Peyer's patch (tissue), 4 donors: ENCODE measurements at regions not wholly inside any gene's neighbourhood (a gene's known extent, or its start where the extent isn't known, plus 50 kb on each side); places are given as distances from the start of the nearest gene placed in this dataset.

ENCODE experiments used
- POLR2A ChIP-seq, 2 donors: fragments of 450-650 bp; IDR thresholded peaks; one replicate each; pipeline ENCODE4 v1.5.1; 2017; ENCODE audit warnings: antibody characterized with exemption in 2 of 2, mild to moderate bottlenecking in 2 of 2, moderate library complexity in 2 of 2
- TF ChIP-seq, protein P1 (sequence below), 6 experiments: fragments of 450-650 bp in 4 of 6; fragments of 200-600 bp in 2 of 6; sonication (generic) in 1 of 6; IDR thresholded peaks; one replicate each; pipeline ENCODE4 v1.5.1; 2017 to 2019; ENCODE audit warnings: antibody characterized with exemption in 6 of 6, mild to moderate bottlenecking in 3 of 6, moderate library complexity in 1 of 6

DNA sequence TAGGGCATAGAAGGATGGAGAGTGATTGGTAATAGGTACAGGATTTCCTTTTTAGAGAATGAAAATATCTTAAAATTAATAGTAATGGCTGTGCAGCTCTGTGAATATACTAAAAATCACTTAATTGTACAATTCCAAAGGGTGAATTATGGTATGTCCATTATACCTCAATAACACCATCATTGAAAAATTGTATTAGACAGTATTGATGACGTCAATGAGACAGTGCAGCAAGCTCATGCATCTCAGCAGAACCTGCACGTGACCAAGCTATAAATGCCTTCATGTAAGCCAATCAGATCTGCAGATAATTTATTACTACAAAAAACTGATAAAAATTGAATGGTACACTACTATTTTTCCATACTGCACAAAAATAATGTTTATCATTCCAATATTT is 354.4 kb upstream of the CDH19 start:
- TF ChIP-seq, protein P1, sequence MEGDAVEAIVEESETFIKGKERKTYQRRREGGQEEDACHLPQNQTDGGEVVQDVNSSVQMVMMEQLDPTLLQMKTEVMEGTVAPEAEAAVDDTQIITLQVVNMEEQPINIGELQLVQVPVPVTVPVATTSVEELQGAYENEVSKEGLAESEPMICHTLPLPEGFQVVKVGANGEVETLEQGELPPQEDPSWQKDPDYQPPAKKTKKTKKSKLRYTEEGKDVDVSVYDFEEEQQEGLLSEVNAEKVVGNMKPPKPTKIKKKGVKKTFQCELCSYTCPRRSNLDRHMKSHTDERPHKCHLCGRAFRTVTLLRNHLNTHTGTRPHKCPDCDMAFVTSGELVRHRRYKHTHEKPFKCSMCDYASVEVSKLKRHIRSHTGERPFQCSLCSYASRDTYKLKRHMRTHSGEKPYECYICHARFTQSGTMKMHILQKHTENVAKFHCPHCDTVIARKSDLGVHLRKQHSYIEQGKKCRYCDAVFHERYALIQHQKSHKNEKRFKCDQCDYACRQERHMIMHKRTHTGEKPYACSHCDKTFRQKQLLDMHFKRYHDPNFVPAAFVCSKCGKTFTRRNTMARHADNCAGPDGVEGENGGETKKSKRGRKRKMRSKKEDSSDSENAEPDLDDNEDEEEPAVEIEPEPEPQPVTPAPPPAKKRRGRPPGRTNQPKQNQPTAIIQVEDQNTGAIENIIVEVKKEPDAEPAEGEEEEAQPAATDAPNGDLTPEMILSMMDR (IDR thresholded peaks at IDR 0.05), result no peak
- TF ChIP-seq POLR2A (IDR thresholded peaks at IDR 0.05), result no peak
